ENCODE measurements at regions not wholly inside any gene's neighbourhood (a gene's known extent, or its start where the extent isn't known, plus 50 kb on each side); places are given as distances from the start of the nearest gene placed in this dataset.
A peak's percentile ranks its signal among the peaks of the same experiment; 100 is the strongest.
"Not testable (repeated sequence)": the region's sequence is repeated elsewhere in the genome, so short reads cannot be mapped to it uniquely, and the experiment has no call there.

DNA sequence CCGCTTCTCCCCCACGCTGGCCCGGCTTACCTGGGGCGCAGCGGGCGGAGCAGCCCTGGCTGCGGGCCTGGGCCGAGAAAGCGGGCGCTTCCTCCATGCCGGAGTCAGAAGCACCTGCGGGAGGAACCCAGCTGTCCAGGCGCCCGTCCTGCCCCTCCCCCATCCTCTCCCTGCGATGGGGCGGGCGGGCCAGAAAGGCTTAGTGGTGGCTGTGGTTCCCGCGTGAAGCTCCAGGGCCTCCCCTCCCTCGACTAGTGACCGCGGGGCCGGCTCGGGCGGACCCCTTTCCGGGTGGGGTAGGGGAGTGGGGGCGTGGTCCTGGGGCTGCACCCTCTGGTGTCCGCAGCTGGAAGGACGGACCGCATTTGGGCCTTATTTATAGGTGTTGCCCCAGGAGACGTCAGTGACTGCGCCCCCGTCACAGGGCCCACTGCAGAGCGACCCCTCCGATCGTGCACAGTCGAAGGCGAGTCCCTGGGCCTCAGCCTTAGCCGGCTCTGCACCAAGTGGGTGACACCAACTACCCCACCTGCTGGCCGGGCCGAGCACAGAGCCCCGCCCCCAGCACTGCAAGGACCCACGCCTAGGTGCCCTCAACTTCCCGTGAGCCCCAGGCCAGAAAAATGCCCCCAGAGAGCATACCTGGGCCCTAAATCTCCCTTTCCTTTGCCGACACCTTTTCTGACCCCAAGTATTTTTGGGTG is 302.7 kb downstream of the CCDC74A start:
- ATAC-seq; H3K36me3 ChIP-seq; H3K4me3 ChIP-seq; H3K27ac ChIP-seq; DNase-seq; H3K9me3 ChIP-seq; H3K4me1 ChIP-seq; intact Hi-C loops (cut with DNase I): not testable (repeated sequence)
- TF ChIP-seq, protein P1, sequence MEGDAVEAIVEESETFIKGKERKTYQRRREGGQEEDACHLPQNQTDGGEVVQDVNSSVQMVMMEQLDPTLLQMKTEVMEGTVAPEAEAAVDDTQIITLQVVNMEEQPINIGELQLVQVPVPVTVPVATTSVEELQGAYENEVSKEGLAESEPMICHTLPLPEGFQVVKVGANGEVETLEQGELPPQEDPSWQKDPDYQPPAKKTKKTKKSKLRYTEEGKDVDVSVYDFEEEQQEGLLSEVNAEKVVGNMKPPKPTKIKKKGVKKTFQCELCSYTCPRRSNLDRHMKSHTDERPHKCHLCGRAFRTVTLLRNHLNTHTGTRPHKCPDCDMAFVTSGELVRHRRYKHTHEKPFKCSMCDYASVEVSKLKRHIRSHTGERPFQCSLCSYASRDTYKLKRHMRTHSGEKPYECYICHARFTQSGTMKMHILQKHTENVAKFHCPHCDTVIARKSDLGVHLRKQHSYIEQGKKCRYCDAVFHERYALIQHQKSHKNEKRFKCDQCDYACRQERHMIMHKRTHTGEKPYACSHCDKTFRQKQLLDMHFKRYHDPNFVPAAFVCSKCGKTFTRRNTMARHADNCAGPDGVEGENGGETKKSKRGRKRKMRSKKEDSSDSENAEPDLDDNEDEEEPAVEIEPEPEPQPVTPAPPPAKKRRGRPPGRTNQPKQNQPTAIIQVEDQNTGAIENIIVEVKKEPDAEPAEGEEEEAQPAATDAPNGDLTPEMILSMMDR (IDR thresholded peaks at IDR 0.05): peak in 1 of 12 donors; percentile 15
- WGBS, 4 donors: 50 to 80% (median 67%) methylated on average over 5 to 45 of the region's 45 CpGs
- H3K27me3 ChIP-seq: peaks cover 0 to 19% (median 0%) of the 10 kb centered on the region in 9 donors

GRCh38 chr2:131830946-131831310 is 303.2 kb downstream of the CCDC74A start:
- H3K9me3 ChIP-seq; ATAC-seq; H3K27ac ChIP-seq; H3K4me3 ChIP-seq; DNase-seq; H3K4me1 ChIP-seq; intact Hi-C loops (cut with DNase I); H3K36me3 ChIP-seq: not testable (repeated sequence)
- 88 to 100% (median 91%) methylated on average over 1 to 10 of the region's 10 CpGs for WGBS, 4 donors
- peaks cover 0 to 19% (median 0%) of the 10 kb centered on the region in 9 donors for H3K27me3 ChIP-seq

DNA sequence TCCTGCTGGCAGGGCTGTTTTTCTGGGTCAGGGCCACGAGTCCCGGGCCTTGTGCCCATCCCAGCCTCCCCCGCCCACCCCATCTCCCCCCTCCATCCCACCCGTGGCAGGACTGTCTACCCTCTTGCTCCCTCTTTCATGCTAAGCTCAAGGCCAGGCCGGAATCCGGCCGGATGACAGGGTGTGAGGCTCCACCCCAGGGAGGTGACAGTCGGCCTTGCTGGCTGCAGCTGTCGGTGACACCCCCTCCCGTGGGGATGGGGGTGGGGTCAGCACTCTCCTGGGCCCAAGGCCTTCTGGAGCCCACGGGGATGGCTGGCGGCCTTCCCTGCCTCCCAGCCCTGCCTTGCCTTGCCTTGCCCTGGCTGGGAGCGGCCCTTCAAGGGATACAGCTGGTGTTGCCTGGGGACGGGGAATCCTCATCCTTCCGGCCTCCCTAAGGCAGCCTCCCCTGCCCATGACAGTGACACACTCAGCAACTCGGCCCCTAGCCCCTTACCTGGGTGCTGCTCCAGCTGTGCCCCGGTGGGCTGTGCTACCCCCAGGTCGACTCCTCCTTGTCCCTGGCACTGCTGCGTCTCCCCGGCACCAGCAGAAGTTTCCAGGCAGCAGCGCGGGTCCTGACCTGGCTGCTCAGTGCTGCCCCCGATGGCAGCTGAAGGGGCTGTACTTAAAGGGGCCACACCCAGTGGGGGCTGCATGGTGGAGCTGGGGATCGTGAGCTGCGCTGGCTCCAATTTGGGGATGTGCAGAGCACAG is 303.9 kb downstream of the CCDC74A start:
- H3K36me3 ChIP-seq; H3K4me1 ChIP-seq; H3K4me3 ChIP-seq; H3K9me3 ChIP-seq; DNase-seq; H3K27ac ChIP-seq; intact Hi-C loops (cut with DNase I): not testable (repeated sequence)
- WGBS, 4 donors: 49 to 64% (median 52%) methylated on average over 12 to 25 of the region's 25 CpGs
- ATAC-seq: peak in 2 of 4 donors; percentile 22 to 63
- TF ChIP-seq, protein P1 (IDR thresholded peaks at IDR 0.05): peak in 2 of 12 donors; percentile 4 to 8
- peaks cover 0 to 19% (median 0%) of the 10 kb centered on the region in 9 donors for H3K27me3 ChIP-seq

- H3K27me3 ChIP-seq: peaks cover 0 to 19% (median 0%) of the 10 kb centered on the region in 9 donors
- ATAC-seq, H3K4me1 ChIP-seq: not testable (repeated sequence)
These were observed 304.6 kb downstream of the CCDC74A start for GRCh38 chr2:131832209-131832780.

GRCh38 chr2:131832917-131833316 is 305.2 kb downstream of the CCDC74A start:
- peaks cover 0 to 19% (median 0%) of the 10 kb centered on the region in 9 donors for H3K27me3 ChIP-seq
- ATAC-seq; H3K4me3 ChIP-seq; H3K27ac ChIP-seq; H3K9me3 ChIP-seq; H3K4me1 ChIP-seq; DNase-seq; intact Hi-C loops (cut with DNase I); H3K36me3 ChIP-seq: not testable (repeated sequence)
- WGBS, 4 donors: 50 to 76% (median 63%) methylated on average over 1 to 4 of the region's 4 CpGs

More at GRCh38 chr2:131832209-131832780, 304.6 kb downstream of the CCDC74A start:
- H3K9me3 ChIP-seq; H3K36me3 ChIP-seq; intact Hi-C loops (cut with DNase I); DNase-seq; H3K4me3 ChIP-seq; H3K27ac ChIP-seq: not testable (repeated sequence)
- 87 to 100% (median 93%) methylated on average over 5 to 10 of the region's 10 CpGs for WGBS, 4 donors

- H3K36me3 ChIP-seq; intact Hi-C loops (cut with DNase I); H3K9me3 ChIP-seq; H3K4me3 ChIP-seq; ATAC-seq; H3K4me1 ChIP-seq; DNase-seq; H3K27ac ChIP-seq: not testable (repeated sequence)
- H3K27me3 ChIP-seq: peaks cover 0 to 19% (median 0%) of the 10 kb centered on the region in 9 donors
- 66 to 93% (median 81%) methylated on average over 9 to 24 of the region's 24 CpGs for WGBS, 4 donors
These were observed 305.9 kb downstream of the CCDC74A start for GRCh38 chr2:131833367-131834202.

DNA sequence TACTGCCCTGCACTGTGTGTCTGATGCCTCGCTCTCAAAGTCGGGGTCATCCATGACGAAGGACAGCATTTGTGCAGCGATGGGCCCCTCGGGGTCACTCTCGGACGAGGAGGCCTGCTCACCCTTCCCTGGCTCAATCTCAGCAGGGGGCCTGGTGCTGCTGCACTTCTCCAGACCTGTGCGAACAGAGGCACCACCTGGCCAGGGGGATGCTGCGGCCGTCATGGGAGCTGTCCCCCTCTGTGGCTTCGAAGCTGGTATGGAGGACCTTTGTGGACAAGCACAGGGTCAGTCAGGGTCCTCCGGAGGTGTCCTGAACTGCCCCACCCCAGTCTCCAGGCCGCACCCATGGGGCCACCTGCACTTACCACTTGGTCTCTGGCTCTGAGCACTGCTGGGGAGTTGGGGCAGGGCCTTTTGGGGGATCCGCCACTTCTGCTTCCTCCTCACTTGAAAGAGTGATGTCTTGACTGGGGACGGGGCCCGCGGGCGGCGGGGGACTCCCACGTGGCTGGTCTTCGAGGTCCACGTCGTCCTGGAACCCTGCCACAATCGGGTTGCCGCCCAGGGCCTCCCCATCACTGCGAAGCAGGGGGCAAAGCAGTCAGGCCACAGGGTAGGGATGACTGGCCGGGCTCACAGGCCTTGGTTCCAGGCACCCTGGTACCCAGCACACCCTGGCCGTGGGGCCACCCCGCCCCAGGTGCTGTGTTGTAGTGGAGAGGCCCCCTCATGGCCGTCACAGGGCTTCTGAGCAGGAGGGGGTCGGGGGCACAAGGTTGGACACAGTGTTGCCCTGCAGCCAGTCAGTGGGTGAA is 306.7 kb downstream of the CCDC74A start:
- H3K36me3 ChIP-seq; intact Hi-C loops (cut with DNase I); H3K4me1 ChIP-seq; DNase-seq; H3K27ac ChIP-seq; H3K9me3 ChIP-seq; H3K4me3 ChIP-seq: not testable (repeated sequence)
- peak in 1 of 4 donors; percentile 12 for ATAC-seq
- WGBS, 4 donors: 85 to 88% (median 87%) methylated on average over 11 to 31 of the region's 31 CpGs
- peaks cover 0 to 19% (median 0%) of the 10 kb centered on the region in 9 donors for H3K27me3 ChIP-seq

Measured in heart left ventricle (tissue), 16 donors.